ENCODE measurements at regions not wholly inside any gene's neighbourhood (a gene's known extent, or its start where the extent isn't known, plus 50 kb on each side); places are given as distances from the start of the nearest gene placed in this dataset.
"Not testable (repeated sequence)": the region's sequence is repeated elsewhere in the genome, so short reads cannot be mapped to it uniquely, and the experiment has no call there.

DNA sequence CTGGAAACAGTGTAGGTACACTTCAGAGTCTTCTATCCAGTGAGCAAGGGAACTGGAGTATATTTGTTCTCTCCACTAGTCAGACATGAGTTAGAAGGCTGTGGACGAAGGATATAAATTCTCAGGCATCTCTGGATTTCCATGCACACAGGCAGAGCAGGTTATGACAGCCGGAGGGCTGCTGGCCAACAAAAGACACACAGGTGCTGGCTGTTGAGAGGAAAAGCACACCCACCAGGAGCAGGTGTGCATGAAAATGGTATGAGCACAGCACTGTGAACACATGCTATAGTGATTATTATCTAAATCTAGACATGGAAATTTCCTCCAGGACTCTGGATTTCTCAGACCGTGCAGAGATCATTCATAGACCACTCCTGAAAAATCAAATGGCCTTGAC lies 444.7 kb upstream of the RPS6KA3 start:
- DNase-seq: no peak

DNA sequence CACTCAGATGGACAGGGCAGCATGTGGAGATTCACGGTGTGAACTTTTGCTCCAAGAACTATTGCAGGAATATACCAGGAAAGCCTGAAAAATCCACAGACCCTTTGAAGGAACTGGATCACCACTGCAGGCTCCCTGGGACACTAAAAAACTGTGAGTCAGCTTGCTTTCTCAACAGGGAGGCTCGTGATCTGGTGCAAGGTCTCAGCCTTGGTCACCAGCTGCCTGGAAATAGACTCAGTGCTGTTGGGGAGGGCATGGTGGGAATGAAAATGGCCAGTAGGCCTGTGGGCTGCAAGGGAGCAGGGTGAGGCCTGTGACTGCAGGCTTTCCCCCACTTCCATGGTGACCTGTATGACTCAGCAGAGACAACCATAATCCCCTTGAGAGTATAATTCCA lies 426.4 kb upstream of the RPS6KA3 start:
- DNase-seq: no peak

DNA sequence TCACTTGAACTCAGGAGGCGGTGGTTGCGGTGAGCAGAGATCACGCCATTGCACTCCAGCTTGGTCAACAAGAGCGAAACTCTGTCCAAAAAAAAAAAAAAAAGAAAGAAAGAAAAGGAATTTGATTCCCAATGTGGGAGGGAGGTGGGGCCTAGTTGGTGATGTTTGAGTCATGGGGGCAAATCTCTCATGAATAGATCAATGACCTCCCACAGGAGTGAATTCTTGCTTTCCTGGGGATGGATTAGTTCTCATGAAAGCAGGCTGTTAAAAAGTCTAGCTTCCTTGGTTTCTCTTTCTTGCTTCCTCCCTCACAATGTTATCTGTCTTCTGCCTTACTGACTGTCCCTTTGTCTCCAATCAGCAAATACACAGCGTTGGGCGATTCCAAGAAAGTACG lies 419.5 kb upstream of the RPS6KA3 start:
- no peak for DNase-seq

DNA sequence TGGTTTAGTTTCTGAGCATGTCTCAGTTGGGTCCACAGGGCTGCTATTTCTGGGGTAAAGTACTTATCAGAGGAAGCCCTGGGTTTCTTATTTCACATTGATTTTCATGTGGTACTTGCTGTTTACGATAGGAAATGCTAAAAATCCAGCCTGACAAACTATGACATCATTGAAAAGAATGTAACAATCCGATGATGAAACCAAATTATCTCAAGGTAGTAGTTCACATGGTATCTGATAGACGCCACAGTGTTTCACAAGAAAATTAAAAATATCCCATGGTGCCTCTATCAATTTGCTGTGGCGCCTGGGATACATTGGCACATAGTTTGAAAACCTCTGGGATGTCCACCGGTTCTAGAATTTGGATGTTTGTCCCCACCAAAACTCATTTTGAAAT lies 418.9 kb upstream of the RPS6KA3 start:
- no peak for DNase-seq

DNA sequence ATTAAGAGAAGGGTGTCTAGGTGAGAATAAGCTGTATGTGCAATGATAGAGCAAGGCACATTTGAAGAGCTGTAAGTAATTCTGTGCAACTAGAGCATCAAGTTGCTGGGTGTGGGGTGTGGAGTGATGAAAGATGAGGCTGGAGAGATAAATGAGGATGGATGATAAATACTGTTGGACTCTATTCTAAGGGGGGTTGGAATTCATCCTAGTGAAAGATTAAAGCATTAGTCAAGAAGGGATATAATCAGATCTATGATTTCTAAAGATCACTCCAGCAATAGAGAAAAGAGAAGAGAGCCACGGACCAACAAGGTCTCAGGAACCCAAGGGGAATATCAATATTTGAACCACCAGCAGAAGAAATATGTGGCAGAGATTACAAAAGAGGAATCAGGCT lies 415.0 kb upstream of the RPS6KA3 start:
- no peak for DNase-seq

DNA sequence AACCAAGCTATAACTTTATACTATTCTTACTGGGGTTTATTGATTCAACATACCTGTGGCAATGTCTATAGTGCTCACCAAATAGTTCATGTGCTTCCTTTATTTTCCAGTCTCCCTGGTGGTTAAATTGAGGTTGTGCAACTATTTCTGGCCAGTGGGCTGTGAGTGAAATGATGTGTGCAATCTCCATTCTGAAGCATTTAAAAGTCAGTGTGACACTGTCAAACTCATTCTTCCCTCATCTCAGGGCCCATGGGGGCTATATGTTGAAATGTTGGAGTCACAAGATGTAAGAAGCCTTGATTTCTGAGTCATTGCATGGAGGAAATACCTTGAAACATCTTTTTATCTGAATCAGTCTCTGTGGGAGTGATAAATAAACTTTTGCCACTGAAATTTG lies 414.3 kb upstream of the RPS6KA3 start:
- DNase-seq: no peak

DNA sequence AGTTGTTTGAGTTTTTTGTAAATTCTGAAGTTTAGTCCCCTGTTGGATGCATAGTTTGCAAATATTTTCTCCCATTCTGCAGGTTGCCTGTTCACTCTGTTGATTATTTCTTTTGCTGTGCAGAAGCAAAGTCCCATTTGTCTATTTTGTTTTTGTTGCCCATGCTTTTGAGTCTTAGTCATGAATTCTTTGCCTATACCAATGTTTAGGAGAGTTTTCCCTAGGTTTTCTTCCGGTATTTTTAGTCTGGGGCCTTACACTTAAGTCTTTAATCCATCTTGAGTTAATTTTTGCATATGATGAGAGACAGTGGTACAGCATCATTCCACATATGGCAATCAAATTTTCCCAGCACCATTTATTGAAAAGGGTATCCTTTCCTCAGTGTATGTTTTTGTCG lies 405.8 kb upstream of the RPS6KA3 start:
- DNase-seq: no peak

DNA sequence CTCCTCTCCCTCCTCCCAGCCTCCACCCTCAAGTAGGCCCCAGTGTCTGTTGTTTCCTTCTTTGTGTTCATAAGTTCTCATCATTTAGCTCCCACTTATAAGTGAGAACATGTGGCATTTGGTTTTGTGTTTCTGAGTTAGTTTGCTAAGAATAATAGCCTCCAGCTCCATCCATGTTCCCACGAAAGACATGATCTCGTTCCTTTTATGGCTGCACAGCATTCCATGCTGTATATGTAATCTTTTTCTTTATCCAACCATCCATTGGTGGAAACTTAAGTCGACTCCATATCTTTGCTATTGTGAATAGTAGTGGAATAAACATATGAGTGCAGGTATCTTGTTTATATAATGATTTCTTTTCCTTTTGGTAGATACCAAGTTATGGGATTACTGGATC lies 405.0 kb upstream of the RPS6KA3 start:
- not testable (repeated sequence) for DNase-seq

DNA sequence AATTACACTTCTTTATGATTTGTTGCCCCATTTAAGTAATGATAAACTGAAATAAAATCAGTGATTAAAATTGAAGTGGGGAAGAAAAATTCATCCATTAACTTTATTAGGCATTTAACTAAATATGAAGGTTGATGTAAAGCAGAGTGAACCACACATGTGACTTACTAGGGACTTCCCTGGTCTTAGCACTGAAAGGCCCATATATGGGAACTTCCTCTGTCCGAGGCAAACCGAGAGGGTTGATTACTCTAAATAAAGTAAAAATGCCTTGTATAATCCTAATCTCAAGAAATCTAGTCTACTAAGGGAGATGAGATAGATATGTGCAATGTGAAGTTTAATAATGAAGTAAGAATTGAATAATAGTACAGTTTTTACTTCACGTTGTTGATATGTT lies 403.9 kb upstream of the RPS6KA3 start:
- DNase-seq: no peak

DNA sequence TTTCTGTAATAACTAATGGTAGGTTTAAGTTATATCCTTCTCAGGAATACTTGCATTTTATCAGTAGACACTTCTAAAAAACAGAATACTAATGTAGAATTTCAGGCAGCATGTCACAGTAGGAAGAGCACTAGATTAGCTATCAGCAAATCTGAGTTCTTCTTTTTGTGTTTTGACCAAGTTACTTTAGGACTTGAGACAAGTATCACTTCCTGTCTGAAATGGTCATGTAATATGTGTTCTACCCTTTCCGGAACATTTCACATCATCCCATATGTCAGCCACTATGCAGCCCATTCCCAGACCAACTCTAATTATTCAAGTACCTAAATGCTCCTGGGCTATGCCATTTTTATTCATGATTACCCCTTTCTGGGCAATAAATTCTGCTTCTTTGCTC lies 401.8 kb upstream of the RPS6KA3 start:
- DNase-seq: no peak

DNA sequence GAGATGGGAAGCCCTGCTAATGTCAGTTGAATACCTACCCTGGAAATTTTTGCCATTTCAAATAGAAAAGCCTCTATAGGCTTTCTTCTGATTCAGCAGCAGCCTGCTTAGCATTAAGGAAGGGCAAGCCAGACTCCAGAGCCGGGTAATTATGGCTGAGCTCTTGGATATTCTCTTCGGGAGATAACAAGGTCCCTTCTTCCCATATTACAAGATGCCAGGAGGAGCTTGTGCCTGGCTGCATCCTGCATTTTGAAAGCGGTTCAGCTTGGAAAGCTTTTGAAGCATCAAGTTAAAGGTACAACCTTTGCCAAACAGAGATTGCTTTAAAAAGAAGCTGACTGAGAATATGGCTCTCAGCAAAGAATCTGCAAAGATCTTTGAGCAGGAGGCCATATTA lies 399.6 kb upstream of the RPS6KA3 start:
- DNase-seq: no peak

DNA sequence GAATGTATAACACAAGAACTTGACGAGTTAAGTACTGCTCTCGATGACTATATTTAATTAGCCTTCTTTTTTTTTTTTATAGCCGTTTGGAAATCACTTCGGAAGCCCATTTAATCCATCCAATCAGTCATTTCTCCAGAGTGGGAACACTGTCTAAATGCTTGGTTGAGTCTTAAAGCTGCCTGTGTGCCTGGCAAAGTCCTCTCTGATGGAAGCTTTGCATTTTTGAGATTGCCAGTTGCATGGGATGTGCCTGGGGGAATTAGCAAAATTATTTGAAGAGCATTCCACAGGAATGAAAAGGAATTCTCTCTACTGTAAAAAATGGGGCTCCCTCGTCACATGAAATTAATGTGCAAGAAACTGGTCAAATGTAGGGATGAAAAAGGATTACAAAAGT lies 398.8 kb upstream of the RPS6KA3 start:
- DNase-seq: no peak

DNA sequence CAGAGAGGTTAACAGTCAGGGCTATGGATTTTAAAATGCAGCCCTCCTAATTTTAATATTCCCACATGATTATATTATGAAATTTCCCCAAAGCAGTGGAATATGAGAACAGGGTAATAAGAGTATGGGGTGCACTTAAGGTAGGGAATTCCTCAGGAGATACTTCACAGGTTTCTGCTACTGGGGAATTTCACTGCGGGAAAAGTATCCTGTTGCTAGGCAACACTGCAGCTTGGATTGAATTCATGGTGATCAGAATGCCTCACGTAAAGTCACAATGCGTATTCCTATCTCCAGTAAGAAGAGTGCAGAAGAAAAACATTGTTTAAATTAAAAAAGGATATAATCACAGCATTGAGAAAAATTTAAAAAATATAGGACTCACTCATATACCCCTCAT lies 398.1 kb upstream of the RPS6KA3 start:
- DNase-seq: no peak

DNA sequence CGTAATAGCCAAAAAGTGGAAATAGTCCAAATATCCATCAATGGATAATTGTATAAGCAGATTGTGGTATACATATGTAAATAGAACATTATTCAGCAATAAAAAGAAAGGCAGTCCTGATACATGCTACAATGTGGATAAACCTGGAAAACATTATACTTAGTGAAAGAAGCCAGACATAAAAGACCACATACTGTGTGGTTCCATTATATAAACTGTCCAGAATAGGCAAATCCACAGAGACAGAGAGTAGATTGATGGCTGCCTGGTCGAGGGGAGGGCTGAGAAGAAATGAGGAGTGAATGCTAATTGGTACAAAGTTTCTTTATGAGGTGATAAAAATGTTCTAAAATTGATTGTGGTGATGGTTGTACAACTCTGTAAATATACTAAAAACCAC lies 397.4 kb upstream of the RPS6KA3 start:
- no peak for DNase-seq

DNA sequence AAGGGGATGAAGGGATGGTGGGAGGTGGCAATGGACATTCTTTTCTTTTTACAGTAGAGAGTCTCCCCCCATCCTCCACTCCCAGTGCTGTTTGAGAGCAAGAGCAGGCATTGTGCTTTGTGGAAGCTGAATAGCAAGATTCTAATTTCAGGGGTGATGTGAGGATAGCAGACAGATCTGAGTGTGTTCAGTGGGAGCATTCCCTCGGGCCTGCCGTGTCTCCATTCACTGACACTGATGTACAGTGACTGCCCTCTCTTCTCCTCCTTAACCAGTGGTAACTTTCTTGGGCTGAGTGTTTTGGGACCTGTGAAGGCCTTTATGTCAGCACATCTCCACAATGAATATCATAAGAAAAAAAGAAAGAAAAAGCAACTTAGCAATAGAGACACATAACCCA lies 396.6 kb upstream of the RPS6KA3 start:
- no peak for DNase-seq

DNA sequence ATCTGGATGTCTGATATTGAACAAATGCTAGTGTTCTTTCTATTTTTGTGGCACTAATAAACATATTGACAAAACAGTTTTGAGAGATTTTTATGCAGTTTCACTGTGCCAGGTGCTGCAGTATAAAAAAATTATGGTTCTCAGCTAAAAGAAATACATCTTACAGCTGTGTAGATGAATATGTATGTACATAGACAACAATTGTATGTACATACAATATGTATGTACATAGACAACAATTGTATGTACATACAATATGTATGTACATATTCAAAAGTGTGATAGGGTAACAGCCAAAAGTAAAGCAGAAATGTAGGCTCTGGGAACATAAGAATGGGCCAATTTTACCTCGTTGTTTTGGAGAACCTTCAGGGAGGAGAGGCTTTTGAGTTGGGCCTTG lies 390.0 kb upstream of the RPS6KA3 start:
- DNase-seq: no peak

DNA sequence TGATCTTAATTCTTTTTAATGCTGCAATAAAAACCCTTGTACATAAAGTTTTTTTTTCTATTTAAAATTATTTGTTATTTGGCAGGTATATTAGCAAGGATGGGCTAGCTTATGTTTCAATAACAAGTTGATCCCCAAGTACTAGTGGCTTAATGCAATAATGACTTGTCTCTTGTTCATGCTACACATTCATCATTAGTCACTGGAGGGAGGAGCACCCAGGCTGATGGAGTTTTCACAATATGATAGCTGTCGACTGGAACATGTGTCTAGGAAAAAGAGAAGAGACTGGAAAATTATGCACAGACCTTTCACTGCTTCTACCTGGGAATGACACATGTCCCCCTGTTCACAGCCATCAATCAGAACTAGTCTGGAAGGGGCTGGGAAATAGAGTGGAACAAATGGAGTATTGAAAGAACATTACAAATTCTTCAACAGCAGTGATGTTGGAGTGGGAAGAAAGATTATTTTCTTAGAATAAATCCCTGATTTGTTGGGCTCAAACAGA lies 387.9 kb upstream of the RPS6KA3 start:
- DNase-seq: no peak

DNA sequence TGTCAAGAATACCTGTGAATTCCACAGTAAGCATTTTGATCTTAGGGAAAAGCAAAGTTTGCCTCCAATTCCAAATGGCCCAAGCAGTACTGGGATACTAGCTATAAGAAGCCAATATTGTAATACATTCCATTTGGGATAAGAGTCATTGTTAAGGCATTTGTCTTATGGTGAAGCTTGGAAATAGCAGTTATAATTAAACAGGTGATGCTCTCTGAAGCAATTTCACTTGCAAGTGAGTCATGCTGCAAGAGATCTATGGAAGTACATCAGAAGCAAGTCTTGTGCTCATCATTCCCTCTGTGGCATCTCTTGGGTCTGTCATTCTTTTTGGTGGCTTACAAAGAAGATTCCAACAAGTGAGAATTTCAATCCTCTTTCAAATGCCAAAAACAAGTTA lies 386.4 kb upstream of the RPS6KA3 start:
- no peak for DNase-seq

DNA sequence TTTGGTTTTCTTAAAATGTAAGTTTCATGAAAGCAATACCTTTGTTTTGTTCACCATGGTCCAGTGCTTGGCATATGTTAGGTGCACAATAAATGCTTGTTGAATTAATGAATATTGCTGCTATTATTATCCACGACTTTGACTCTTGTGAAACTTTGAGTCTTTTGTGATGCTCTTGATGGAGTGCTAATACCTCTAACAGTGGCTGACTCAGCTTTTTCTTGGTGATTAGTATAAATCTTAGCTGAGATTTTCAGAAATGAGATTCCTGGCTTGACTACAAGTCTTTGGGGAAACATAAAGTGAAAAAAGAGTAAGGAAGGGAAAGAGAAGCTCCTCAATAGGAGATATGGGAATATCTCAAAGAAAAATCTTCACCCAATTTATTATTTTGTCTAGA lies 375.2 kb upstream of the RPS6KA3 start:
- DNase-seq: no peak

DNA sequence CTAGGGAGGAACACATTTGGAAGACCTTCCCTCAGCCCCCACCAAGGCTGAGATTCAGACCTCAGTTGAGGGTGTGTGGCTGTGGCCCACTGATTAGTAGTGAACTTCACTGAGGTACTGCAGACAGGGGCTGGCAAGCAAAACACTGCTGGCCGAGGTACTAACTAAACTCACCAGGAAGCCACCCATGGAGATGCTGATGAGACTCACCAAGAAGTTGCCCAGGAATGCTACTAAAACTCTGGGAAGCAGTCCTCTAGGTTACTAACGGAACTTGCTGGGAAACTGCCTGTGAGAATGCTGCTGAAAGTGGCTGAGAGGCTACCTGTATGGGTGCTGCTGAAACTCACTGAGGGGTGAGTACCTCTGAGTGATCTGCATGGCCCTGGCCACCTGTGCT lies 372.4 kb upstream of the RPS6KA3 start:
- no peak for DNase-seq

DNA sequence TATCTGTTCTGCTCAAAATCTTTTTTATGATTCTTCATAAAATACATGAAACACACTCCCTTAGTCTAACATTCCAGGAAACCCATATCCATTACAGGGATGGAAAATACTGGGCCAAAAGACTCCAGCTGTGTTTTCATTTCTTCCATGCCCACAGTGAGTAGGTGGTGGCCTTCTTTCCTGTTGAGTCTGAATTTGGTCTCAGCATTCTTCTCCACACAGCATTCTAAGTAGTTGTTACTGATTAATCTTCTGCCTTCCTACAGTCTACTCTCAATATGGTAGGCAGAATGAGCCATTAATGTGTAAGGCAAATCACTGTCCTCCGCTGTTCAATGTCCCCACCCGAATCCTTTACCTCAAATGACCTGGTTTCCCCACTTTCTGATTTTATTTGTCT lies 370.6 kb upstream of the RPS6KA3 start:
- no peak for DNase-seq

DNA sequence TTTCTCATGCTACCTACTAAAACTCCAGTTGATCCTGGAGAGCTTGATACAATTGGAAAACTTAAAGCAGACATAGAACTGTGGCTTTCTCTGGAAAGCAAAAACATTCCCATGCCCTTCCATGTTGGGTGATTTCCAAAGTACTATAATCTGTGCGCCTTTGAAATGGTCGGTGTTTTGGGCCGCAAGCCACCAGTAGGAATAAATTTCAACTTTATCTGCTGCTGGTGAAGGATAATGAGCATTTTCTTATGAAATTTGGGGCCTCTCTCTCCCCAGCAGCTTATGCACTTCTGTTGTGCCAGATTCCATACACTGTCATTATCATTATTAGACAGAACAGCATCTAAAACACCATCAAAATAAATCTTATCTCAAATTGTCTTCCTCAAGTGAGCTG lies 366.7 kb upstream of the RPS6KA3 start:
- DNase-seq: no peak

DNA sequence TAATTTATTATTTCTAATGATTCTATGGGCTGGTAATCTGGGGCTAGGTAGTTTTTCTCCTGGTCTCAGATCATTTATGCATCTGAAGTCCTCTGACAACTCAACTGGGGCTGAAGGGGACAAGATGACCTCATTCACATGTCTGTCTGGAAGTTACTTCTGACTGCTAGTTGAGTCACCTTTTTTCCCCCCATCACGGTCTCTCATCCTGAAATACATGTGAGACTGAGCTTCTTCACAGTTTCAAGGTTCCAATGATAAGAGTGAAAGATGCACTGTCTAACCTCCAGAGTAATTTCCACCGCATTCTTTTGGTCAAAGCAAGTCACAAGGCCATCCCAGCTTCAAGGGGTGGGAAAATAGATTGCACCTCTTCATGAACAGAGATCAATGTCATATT lies 356.7 kb upstream of the RPS6KA3 start:
- DNase-seq: no peak

DNA sequence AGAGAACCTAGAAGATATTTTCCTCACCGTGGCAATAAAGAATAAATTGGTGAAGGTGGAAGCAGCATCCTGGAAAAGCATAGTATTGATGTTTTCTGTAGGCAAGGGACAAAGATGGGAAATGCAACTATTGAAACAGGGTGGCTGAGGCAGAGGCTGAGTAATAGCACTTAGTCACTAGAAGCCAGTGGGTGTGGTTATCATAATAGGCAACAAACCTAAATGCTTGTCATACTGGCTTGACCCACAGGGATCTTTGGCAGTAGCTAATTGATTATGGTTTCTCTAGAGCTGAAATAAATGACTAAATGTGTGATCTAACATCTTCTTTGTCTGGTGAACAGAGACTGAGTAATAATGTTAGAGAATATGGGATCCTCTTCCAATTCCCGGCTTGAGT lies 353.6 kb upstream of the RPS6KA3 start:
- DNase-seq: no peak

DNA sequence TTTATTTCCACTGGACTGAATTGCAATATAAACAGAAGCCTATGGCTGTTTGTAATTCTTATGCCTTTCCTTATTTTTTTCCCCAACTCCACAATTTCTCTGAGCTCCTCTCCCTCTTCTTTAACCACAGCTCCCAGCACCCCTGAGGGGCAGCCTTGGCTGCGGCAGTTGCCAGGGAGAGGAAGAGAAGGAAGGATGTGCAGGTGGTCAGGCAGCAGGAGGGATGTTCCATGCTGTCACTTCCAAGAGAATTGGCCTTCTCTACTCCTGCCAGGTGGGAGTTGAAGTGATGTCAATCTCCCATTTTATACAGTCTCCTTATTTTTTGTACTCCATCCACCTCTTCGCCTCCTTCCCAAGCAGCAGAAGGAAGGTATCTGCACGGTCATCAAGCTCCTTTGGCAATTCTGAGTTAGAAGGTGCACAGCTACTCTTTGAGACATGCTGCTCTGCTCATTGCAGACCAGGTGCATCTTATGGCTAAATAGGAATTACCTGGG lies 343.3 kb upstream of the RPS6KA3 start:
- no peak for DNase-seq

DNA sequence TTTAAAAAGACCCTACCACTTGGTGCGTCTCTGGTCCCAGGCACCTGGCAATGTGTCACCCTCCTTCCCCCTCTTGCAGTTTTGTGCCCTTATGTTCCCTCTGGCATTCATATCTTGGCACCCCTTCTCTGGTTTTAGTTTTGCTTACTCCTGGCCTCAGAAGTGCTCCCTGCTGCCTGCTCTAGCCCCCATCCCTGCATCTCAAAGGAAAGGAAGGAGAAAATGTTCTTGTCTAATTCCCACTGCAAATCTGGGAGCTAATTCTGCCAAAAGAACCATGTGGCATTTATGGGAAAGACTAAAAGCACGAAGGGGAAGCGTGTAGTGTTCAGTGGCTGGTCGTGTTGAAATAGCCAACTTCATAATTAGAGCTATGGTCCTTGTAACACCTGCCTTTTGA lies 340.1 kb upstream of the RPS6KA3 start:
- no peak for DNase-seq

All from activated T-cell treated with anti-CD3 and anti-CD28 coated beads, Interleukin-2, amount 50 U/mL, for 48 hours (primary cell).